HG02571 (cell line): ENCODE measurements at regions not wholly inside any gene's neighbourhood (a gene's known extent, or its start where the extent isn't known, plus 50 kb on each side); places are given as distances from the start of the nearest gene placed in this dataset.

ENCODE experiments used
- ATAC-seq: cut with Tn5 transposase; IDR thresholded peaks from one replicate; pipeline ENCODE4 v1.9.1; 2021; ENCODE audit warnings: mild to moderate bottlenecking, moderate library complexity; ENCODE audit not compliant: unreplicated experiment

GRCh38 chr6:40973304-40973703 is 65.7 kb downstream of the UNC5CL start:
- no peak for ATAC-seq

GRCh38 chr6:40972814-40973213 is 66.2 kb downstream of the UNC5CL start:
- no peak for ATAC-seq

- no peak for ATAC-seq
These were observed 66.8 kb downstream of the UNC5CL start for GRCh38 chr6:40972190-40972589.

- no peak for ATAC-seq
These were observed 70.3 kb downstream of the UNC5CL start for GRCh38 chr6:40968620-40969164.

- no peak for ATAC-seq
These were observed 72.2 kb downstream of the UNC5CL start for GRCh38 chr6:40966860-40967259.

GRCh38 chr6:40965046-40965445 is 74.0 kb downstream of the UNC5CL start:
- no peak for ATAC-seq

GRCh38 chr6:40963019-40963418 is 76.0 kb downstream of the UNC5CL start:
- no peak for ATAC-seq

GRCh38 chr6:40962241-40962640 is 76.8 kb downstream of the UNC5CL start:
- no peak for ATAC-seq

- ATAC-seq = no peak
These were observed 77.2 kb downstream of the UNC5CL start for GRCh38 chr6:40961831-40962230.

- ATAC-seq = no peak
These were observed 78.1 kb downstream of the UNC5CL start for GRCh38 chr6:40960742-40961430.

- no peak for ATAC-seq
These were observed 79.2 kb downstream of the UNC5CL start for GRCh38 chr6:40959781-40960327.

- no peak for ATAC-seq
These were observed 80.3 kb downstream of the UNC5CL start for GRCh38 chr6:40958738-40959137.

- ATAC-seq = no peak
These were observed 81.2 kb downstream of the UNC5CL start for GRCh38 chr6:40957616-40958492.

GRCh38 chr6:40956936-40957335 is 82.1 kb downstream of the UNC5CL start:
- ATAC-seq = no peak

GRCh38 chr6:40955178-40955545 is 83.9 kb downstream of the UNC5CL start:
- no peak for ATAC-seq

- no peak for ATAC-seq
These were observed 84.4 kb downstream of the UNC5CL start for GRCh38 chr6:40954446-40955177.

GRCh38 chr6:40953486-40953885 is 85.5 kb downstream of the UNC5CL start:
- no peak for ATAC-seq

GRCh38 chr6:40950986-40951698 is 87.9 kb downstream of the UNC5CL start:
- no peak for ATAC-seq

- ATAC-seq = no peak
These were observed 90.5 kb downstream of the UNC5CL start for GRCh38 chr6:40948570-40948969.

- ATAC-seq = no peak
These were observed 91.0 kb downstream of the UNC5CL start for GRCh38 chr6:40947876-40948526.
